ENCODE measurements at regions not wholly inside any gene's neighbourhood (a gene's known extent, or its start where the extent isn't known, plus 50 kb on each side); places are given as distances from the start of the nearest gene placed in this dataset.
"Not testable (repeated sequence)": the region's sequence is repeated elsewhere in the genome, so short reads cannot be mapped to it uniquely, and the experiment has no call there.

DNA sequence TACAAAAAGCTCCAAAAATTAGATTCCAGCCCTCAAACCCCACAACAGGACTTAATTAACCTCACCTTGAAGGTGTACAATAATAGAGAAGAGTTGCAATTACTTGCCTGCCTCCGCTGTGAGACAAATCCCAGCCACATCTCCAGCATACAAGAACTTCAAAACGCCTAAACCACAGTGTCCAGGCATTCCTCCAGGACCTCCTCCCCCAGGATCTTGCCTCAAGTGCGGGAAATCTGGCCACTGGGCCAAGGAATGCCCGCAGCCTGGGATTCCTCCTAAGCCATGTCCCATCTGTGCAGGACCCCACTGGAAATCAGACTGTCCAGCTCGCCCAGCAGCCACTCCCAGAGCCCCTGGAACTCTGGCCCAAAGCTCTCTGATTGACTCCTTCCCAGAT is 101.3 kb upstream of the CCNG1 start:
- H3K79me2 ChIP-seq (ENCODE audit: insufficient read depth); H3K27ac ChIP-seq (ENCODE audit: low read depth in 2 of 2, low read length in 1 of 2); POLR2A ChIA-PET; H4K20me1 ChIP-seq (ENCODE audit: insufficient read depth); H3K9me2 ChIP-seq; H3K4me1 ChIP-seq (ENCODE audit: control insufficient read depth in 1 of 2, insufficient read depth in 2 of 2, low read depth in 1 of 2, low read length in 1 of 2); H3F3A ChIP-seq (replicated peaks; ENCODE audit: insufficient read depth); H2AFZ ChIP-seq (ENCODE audit: low read depth); H3K4me3 ChIP-seq (ENCODE audit: low read depth in 2 of 2, low read length in 1 of 2); H3K9me3 ChIP-seq; H3K36me3 ChIP-seq (replicated peaks in 1 of 2; ENCODE audit: control insufficient read depth in 1 of 2, insufficient read depth in 2 of 2, low read length in 1 of 2); DNase-seq; H3K9ac ChIP-seq; H3K4me2 ChIP-seq; H3K27me3 ChIP-seq (ENCODE audit: insufficient read depth): not testable (repeated sequence)
- CTCF ChIA-PET: interaction anchor here (1.5 kb wide), 1 partner anchor 11 kb away, joined by 4 read pairs; no protein-coding TSS in a partner anchor
- WGBS (ENCODE audit: low lambda C conversion rate): 2% methylated on average over 5 of the region's 5 CpGs

DNA sequence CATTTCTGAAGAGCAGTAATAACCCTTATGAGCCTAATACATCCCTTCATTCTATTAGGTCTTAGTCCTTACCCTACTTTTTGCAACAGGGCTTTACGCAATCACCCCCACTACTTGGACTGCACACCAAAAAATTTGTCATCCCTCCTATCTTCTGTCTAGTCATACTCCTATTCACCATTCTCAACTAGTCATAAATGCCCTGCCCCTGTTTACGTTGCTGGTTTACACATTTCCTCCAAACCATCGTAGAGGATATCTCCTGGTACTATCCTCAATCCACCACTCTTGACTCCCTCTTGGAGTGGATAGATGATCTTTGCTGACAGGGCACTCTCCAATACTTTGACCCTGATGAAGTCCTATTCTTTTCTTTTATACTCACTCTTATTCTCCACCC is 98.2 kb upstream of the CCNG1 start:
- no peaks in the 10 kb centered on the region for H3K9me3 ChIP-seq
- ChIA-PET POLR2A (no interaction called here), CTCF (no interaction called here)
- H3K4me2 ChIP-seq: no peak overlapping the region
- H3K27me3 ChIP-seq (ENCODE audit: insufficient read depth): no peaks in the 10 kb centered on the region
- no peaks in the 10 kb centered on the region for H3K36me3 ChIP-seq (replicated peaks in 1 of 2; ENCODE audit: control insufficient read depth in 1 of 2, insufficient read depth in 2 of 2, low read length in 1 of 2)
- H3K27ac ChIP-seq (ENCODE audit: low read depth in 2 of 2, low read length in 1 of 2): no peak overlapping the region
- no peaks in the 10 kb centered on the region for H3K9me2 ChIP-seq
- TF ChIP-seq EZH2phosphoT487 (IDR thresholded peaks at IDR 0.05; ENCODE audit: borderline replicate concordance, low read depth): no peak
- no peak for TF ChIP-seq EP300 (IDR thresholded peaks at IDR 0.05; ENCODE audit: borderline replicate concordance in 1 of 2, low read depth in 1 of 2, low read length in 1 of 2)
- TF ChIP-seq YY1 (IDR thresholded peaks at IDR 0.05; ENCODE audit: low read depth): no peak
- TF ChIP-seq, protein P1, sequence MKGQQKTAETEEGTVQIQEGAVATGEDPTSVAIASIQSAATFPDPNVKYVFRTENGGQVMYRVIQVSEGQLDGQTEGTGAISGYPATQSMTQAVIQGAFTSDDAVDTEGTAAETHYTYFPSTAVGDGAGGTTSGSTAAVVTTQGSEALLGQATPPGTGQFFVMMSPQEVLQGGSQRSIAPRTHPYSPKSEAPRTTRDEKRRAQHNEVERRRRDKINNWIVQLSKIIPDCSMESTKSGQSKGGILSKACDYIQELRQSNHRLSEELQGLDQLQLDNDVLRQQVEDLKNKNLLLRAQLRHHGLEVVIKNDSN (IDR thresholded peaks at IDR 0.05; ENCODE audit: borderline replicate concordance, low read depth): no peak
- no peak for TF ChIP-seq TAF1 (IDR thresholded peaks at IDR 0.05; ENCODE audit: borderline replicate concordance, low read depth, low read length)
- TF ChIP-seq MEF2A (IDR thresholded peaks at IDR 0.05; ENCODE audit: borderline replicate concordance, low read depth): no peak
- TF ChIP-seq MXI1 (IDR thresholded peaks at IDR 0.05; ENCODE audit: low read depth, low read length): no peak
- TF ChIP-seq RCOR1 (IDR thresholded peaks at IDR 0.05; ENCODE audit: low read length): no peak
- WGBS (ENCODE audit: low lambda C conversion rate): 32% methylated on average over 3 of the region's 3 CpGs
- no peak overlapping the region for H3K4me3 ChIP-seq (ENCODE audit: low read depth in 2 of 2, low read length in 1 of 2)
- H3F3A ChIP-seq (replicated peaks; ENCODE audit: insufficient read depth): no peaks in the 10 kb centered on the region
- H2AFZ ChIP-seq (ENCODE audit: low read depth): no peak overlapping the region
- DNase-seq: no peak
- H3K79me2 ChIP-seq (ENCODE audit: insufficient read depth): no peaks in the 10 kb centered on the region
- H4K20me1 ChIP-seq (ENCODE audit: insufficient read depth): no peaks in the 10 kb centered on the region
- H3K4me1 ChIP-seq (ENCODE audit: control insufficient read depth in 1 of 2, insufficient read depth in 2 of 2, low read depth in 1 of 2, low read length in 1 of 2): no peaks in the 10 kb centered on the region
- no peak overlapping the region for H3K9ac ChIP-seq

DNA sequence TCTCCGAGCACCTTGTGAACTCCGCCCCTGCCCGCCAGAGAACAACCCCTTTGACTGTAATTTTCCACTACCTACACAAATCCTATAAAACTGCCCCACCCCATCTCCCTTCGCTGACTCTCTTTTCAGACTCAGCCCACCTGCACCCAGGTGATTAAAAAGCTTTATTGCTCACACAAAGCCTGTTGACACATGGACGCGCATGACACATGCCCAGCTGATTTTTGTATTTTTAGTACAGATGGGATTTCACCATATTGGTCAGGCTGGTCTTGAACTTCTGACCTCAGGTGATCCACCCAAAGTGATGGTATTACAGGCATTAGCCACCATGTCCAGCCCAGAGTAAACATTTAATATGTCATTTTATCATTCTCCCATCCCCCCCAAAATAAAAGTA is 97.0 kb upstream of the CCNG1 start:
- CTCF ChIA-PET: interaction anchor here (1.4 kb wide), 1 partner anchor 68 kb away, joined by 6 read pairs; no protein-coding TSS in a partner anchor
- not testable (repeated sequence) for H3K36me3 ChIP-seq (replicated peaks in 1 of 2; ENCODE audit: control insufficient read depth in 1 of 2, insufficient read depth in 2 of 2, low read length in 1 of 2); H3K4me1 ChIP-seq (ENCODE audit: control insufficient read depth in 1 of 2, insufficient read depth in 2 of 2, low read depth in 1 of 2, low read length in 1 of 2)

More for the DNA sequence above, 97.0 kb upstream of the CCNG1 start:
- DNase-seq; H3K9me2 ChIP-seq; H3K27ac ChIP-seq (ENCODE audit: low read depth in 2 of 2, low read length in 1 of 2); H3F3A ChIP-seq (replicated peaks; ENCODE audit: insufficient read depth); H3K79me2 ChIP-seq (ENCODE audit: insufficient read depth); H3K9me3 ChIP-seq; H3K9ac ChIP-seq; H3K4me2 ChIP-seq; H4K20me1 ChIP-seq (ENCODE audit: insufficient read depth); POLR2A ChIA-PET; H3K4me3 ChIP-seq (ENCODE audit: low read depth in 2 of 2, low read length in 1 of 2); H3K27me3 ChIP-seq (ENCODE audit: insufficient read depth); H2AFZ ChIP-seq (ENCODE audit: low read depth): not testable (repeated sequence)
- 56% methylated on average over 6 of the region's 6 CpGs for WGBS (ENCODE audit: low lambda C conversion rate)

All from SK-N-SH (cell line).